ENCODE measurements at regions not wholly inside any gene's neighbourhood (a gene's known extent, or its start where the extent isn't known, plus 50 kb on each side); places are given as distances from the start of the nearest gene placed in this dataset.

DNA sequence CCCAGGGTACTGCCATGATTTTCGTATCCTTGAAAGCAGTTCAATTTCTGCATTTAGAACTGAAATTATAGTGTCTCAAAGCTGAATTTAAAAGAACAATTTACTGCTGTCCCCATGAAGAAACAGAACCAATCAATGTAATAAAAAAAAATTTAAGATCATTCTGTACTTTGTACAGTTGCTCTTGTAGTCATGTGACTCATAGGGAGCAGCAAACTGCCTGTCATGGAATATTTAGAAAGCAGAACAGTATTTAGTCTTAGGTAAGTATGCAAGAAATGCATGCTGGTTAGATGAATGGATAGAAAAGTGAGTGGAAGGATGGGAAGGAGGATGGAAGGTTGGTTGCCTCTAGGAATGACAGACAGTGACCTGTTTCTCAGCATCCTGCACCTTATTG, 450.9 kb downstream of the RAB38 start:
- no peaks in the 10 kb centered on the region for H3K9me3 ChIP-seq (ENCODE audit: insufficient read depth in 2 of 2, low read depth in 1 of 2, low read length in 1 of 2)
- H3K79me1 ChIP-seq (ENCODE audit: low read depth, low read length) = no peaks in the 10 kb centered on the region
- no peak overlapping the region for H3K56ac ChIP-seq (replicated peaks; ENCODE audit: insufficient read length, low read depth, low read length)
- no peaks in the 10 kb centered on the region for H4K20me1 ChIP-seq (replicated peaks in 1 of 2; ENCODE audit: control insufficient read depth in 1 of 2, insufficient read depth in 2 of 2, low read length in 2 of 2)
- H3K27me3 ChIP-seq (replicated peaks in 1 of 4; ENCODE audit: control insufficient read depth in 3 of 4, extremely low read depth in 1 of 4, insufficient read depth in 3 of 4, low read length in 3 of 4) = no peaks in the 10 kb centered on the region
- TF ChIP-seq SRF (IDR thresholded peaks at IDR 0.05; ENCODE audit: low read depth, low read length) (no peak), MAFK (IDR thresholded peaks at IDR 0.05; ENCODE audit: low read depth, low read length) (no peak), YY1 (IDR thresholded peaks at IDR 0.05; ENCODE audit: low read depth, low read length) (no peak)
- H3K4ac ChIP-seq (replicated peaks; ENCODE audit: insufficient read length, low read depth, low read length) = no peak overlapping the region
- no peaks in the 10 kb centered on the region for H3K36me3 ChIP-seq (ENCODE audit: control insufficient read depth in 2 of 4, insufficient read depth in 4 of 4, low read length in 3 of 4)
- WGBS, 2 experiments (ENCODE audit: extremely low coverage in 1 of 2, insufficient coverage in 1 of 2, insufficient read length in 1 of 2, insufficient replicate concordance in 2 of 2, low coverage in 1 of 2, low lambda C conversion rate in 2 of 2, missing lambda C conversion rate in 1 of 2) = 92% methylated on average over 1 of the region's 1 CpG; no CpG with 5 or more reads in 1 of the 2 experiments
- no peak overlapping the region for H4K8ac ChIP-seq (ENCODE audit: extremely low read depth, insufficient read depth, low read length)
- no peak overlapping the region for H4K91ac ChIP-seq (replicated peaks; ENCODE audit: insufficient read length, low read length)
- no peak overlapping the region for H3K14ac ChIP-seq (ENCODE audit: insufficient read length)
- no peak overlapping the region for H3K4me2 ChIP-seq (ENCODE audit: insufficient read depth in 1 of 2, low read depth in 2 of 2, low read length in 2 of 2)
- H2AK5ac ChIP-seq (ENCODE audit: low read depth, low read length) = no peak overlapping the region
- ChIA-PET CTCF (ENCODE audit: partially characterized antibody) (interaction anchor here (0.9 to 2.9 kb wide), 7 partner anchors 12 to 305 kb away, joined by 3 to 16 read pairs (median 7); no protein-coding TSS in a partner anchor), POLR2A (ENCODE audit: partially characterized antibody) (no interaction called here)
- no peak overlapping the region for H3K18ac ChIP-seq (ENCODE audit: extremely low read depth, low read length)
- no peak overlapping the region for H2AFZ ChIP-seq (ENCODE audit: low read length)
- no peaks in the 10 kb centered on the region for H3K23me2 ChIP-seq (ENCODE audit: low read depth, low read length)
- no peak overlapping the region for H2BK120ac ChIP-seq (replicated peaks; ENCODE audit: low read depth, low read length)
- H4K5ac ChIP-seq (ENCODE audit: insufficient read length, low read depth, low read length) = no peak overlapping the region
- DNase-seq (ENCODE audit: low read depth in 1 of 2, low spot score in 2 of 2) (no peak), FAIRE-seq (no peak)
- no peaks in the 10 kb centered on the region for H3K79me2 ChIP-seq (ENCODE audit: control insufficient read depth in 1 of 2, insufficient read depth in 2 of 2, low read length in 2 of 2)
- no peak overlapping the region for H3K4me3 ChIP-seq (ENCODE audit: extremely low read depth in 1 of 4, insufficient read depth in 2 of 4, low read depth in 3 of 4, low read length in 4 of 4)
- H3K9ac ChIP-seq (replicated peaks in 1 of 4; ENCODE audit: extremely low read depth in 1 of 4, low read depth in 3 of 4, low read length in 3 of 4) = no peak overlapping the region
- H2BK15ac ChIP-seq (ENCODE audit: low read length) = no peak overlapping the region
- no peak overlapping the region for H2BK20ac ChIP-seq (ENCODE audit: low read length)
- no peak overlapping the region for H2BK5ac ChIP-seq (ENCODE audit: low read depth, low read length)
- no peaks in the 10 kb centered on the region for H3K4me1 ChIP-seq (replicated peaks in 1 of 4; ENCODE audit: control insufficient read depth in 3 of 4, insufficient read depth in 4 of 4, low read length in 3 of 4)
- H3K27ac ChIP-seq (ENCODE audit: low read depth, low read length) = no peak overlapping the region
- H3K23ac ChIP-seq (ENCODE audit: insufficient read length) = no peak overlapping the region
- no peak overlapping the region for H2BK12ac ChIP-seq (ENCODE audit: low read depth, low read length)
